ENCODE measurements at regions not wholly inside any gene's neighbourhood (a gene's known extent, or its start where the extent isn't known, plus 50 kb on each side); places are given as distances from the start of the nearest gene placed in this dataset.

DNA sequence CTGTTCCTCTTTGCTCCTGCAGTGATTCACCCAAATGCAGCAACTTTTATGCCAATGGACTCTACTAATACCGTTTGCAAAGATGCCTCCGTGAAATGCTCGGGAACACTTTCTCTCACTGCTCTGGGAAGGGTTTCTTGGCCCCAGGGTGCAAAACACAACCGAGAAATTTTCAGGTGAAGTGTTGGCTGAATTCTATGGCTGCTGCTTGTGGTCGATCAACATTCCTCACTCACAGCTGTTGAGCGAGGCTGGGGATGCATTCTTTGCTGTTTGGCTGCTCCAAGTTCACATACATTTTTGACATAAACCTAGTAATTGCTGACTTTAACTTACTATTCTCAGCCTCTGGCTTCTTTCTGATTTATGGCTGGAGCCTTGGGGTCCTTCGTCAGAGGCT is 342.0 kb upstream of the CHD6 start:
- ChIA-PET POLR2A (no interaction called here), CTCF (interaction anchor here (0.9 to 1.4 kb wide), 2 partner anchors 10 to 23 kb away, joined by 3 to 6 read pairs; no protein-coding TSS in a partner anchor)
- TF ChIP-seq, protein P1, sequence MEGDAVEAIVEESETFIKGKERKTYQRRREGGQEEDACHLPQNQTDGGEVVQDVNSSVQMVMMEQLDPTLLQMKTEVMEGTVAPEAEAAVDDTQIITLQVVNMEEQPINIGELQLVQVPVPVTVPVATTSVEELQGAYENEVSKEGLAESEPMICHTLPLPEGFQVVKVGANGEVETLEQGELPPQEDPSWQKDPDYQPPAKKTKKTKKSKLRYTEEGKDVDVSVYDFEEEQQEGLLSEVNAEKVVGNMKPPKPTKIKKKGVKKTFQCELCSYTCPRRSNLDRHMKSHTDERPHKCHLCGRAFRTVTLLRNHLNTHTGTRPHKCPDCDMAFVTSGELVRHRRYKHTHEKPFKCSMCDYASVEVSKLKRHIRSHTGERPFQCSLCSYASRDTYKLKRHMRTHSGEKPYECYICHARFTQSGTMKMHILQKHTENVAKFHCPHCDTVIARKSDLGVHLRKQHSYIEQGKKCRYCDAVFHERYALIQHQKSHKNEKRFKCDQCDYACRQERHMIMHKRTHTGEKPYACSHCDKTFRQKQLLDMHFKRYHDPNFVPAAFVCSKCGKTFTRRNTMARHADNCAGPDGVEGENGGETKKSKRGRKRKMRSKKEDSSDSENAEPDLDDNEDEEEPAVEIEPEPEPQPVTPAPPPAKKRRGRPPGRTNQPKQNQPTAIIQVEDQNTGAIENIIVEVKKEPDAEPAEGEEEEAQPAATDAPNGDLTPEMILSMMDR (IDR thresholded peaks at IDR 0.05; ENCODE audit: control extremely low read depth, extremely low read depth, low read depth, missing control alignments) = no peak
- no peak for DNase-seq (ENCODE audit: extremely low spot score)

DNA sequence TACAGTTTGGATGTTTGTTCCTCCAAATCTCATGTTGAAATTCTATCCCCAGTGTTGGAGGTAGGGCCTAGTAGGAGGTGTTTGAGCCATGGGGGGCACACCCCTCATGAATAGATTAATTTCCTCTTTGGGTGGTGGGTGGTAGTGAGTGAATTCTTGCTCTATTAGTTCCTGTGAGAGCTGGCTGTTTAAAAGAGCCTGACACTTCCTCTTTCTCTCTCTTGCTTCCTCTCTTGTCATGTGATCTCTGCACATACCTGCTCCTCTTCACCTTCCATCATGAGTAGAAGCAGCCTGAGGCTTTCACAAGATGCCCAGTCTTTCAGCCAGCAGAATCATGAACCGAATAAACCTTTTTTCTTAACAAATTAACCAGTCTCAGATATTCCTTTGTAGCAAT is 340.2 kb upstream of the CHD6 start:
- TF ChIP-seq, protein P1 (IDR thresholded peaks at IDR 0.05; ENCODE audit: control extremely low read depth, extremely low read depth, low read depth, missing control alignments) = no peak
- DNase-seq (ENCODE audit: extremely low spot score) = no peak
- POLR2A ChIA-PET = no interaction called here
- CTCF ChIA-PET = no interaction called here

DNA sequence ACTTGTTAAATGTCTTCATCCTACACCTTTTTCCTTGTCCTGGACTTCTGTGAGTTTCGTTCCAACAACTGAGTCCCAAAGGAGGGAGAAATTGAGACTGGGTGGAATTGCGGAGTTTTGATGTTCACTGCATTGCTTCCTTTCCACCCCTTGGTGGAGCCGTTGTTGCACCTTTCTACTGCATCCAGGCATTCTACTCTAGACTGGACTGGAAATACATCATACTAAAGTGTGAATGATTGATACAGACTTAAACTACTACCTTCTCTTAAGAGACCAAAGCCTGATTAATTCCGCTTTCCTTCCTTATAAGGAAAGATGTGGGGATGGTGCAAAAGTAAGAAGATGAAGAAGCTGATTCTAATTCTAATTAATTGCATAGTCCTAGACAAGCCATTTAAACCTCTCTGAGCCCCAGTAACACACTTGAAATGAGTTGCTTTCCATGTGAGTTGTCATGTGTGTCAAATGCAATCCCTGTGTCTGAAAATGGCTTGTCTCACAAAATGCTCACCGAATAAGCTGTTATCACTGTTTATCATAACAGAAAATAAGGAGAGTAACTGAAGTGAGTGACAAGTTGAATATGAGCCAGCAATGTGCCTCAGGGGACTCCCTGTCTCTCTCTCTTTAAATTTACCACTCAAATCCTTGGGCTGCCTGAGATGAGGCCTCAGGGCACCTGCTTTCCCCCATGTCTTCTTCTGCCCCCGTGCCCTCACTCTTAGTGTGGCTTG is 338.3 kb upstream of the CHD6 start:
- ChIA-PET CTCF (interaction anchor here (1.2 to 1.7 kb wide), 3 partner anchors 91 to 1243 kb away, joined by 3 to 4 read pairs (median 3); no protein-coding TSS in a partner anchor), POLR2A (no interaction called here)
- DNase-seq (ENCODE audit: extremely low spot score) = no peak
- TF ChIP-seq, protein P1 (IDR thresholded peaks at IDR 0.05; ENCODE audit: control extremely low read depth, extremely low read depth, low read depth, missing control alignments) = peak; percentile 41

DNA sequence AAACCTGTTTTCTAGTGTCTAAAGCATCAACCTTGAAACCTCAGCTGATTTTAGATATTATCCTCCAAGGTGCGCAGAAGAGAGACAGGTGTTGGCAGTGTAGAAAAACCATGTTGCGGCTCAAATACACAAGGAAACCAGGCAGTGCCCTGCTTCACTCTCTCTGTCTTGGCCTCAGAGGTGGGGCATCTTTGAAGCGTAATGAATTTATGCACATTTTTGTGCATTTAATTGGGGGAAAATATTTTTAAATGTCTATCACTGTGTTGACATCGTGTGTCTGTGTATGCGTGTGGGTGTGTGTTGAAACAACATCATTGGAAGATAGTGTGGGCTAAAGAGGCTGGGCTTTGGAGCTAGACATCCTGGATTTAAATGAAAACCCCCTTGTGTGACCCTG is 334.0 kb upstream of the CHD6 start:
- TF ChIP-seq, protein P1 (IDR thresholded peaks at IDR 0.05; ENCODE audit: control extremely low read depth, extremely low read depth, low read depth, missing control alignments) = no peak
- ChIA-PET CTCF (interaction anchor here (1.0 kb wide), 1 partner anchor 12 kb away, joined by 4 read pairs; no protein-coding TSS in a partner anchor), POLR2A (no interaction called here)
- DNase-seq (ENCODE audit: extremely low spot score) = no peak

DNA sequence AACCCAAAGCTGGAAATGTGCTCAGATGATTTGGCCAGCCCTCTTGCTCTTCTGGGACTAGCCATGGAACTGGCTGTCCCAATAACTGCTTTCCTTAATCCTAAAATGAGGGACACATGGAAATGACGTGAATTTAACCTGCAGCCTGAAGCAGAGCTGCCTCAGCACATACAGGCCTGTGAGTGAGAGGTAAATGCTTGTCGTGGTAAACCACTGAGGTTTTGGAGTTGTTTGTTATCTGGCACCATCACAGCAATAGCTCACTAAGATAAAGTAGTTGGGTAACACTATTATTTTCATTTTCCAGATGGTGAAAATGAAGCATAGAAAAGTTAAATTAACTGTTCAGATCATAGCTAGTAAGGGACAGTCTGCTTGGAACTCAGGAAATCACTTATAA is 333.4 kb upstream of the CHD6 start:
- TF ChIP-seq, protein P1 (IDR thresholded peaks at IDR 0.05; ENCODE audit: control extremely low read depth, extremely low read depth, low read depth, missing control alignments) = no peak
- POLR2A ChIA-PET = no interaction called here
- CTCF ChIA-PET = interaction anchor here (2.1 kb wide), 1 partner anchor 12 kb away, joined by 6 read pairs; no protein-coding TSS in a partner anchor
- no peak for DNase-seq (ENCODE audit: extremely low spot score)

DNA sequence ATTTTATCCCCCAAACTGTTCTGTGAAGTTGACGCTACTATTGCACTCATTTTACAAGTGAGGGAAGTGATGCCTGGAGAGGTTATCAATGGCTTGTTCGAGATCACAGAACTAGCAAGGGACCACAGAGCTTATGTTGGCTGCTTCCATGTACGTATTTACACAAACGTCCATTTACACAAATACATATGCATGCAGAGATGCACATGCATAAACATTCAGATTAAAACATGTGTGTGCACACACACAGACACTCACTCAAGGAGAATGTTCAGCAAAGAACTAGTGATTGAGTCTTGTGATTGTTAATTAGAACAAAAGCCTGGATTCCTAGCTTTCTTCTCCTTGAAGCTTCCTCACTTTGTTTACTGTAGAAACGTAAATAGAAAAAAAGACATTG is 321.5 kb upstream of the CHD6 start:
- CTCF ChIA-PET = no interaction called here
- no peak for DNase-seq (ENCODE audit: extremely low spot score)
- POLR2A ChIA-PET = no interaction called here
- TF ChIP-seq, protein P1 (IDR thresholded peaks at IDR 0.05; ENCODE audit: control extremely low read depth, extremely low read depth, low read depth, missing control alignments) = no peak

Data from GM10248 (cell line).